RWPE2 (cell line): ENCODE measurements at regions not wholly inside any gene's neighbourhood (a gene's known extent, or its start where the extent isn't known, plus 50 kb on each side); places are given as distances from the start of the nearest gene placed in this dataset.
A peak's percentile ranks its signal among the peaks of the same experiment; 100 is the strongest.

Experiments
- ATAC-seq: fragments of 200-7000 bp; cut with Tn5 transposase; 3 replicates; pipeline ENCODE4 v1.9.1; 2021; ENCODE audit warnings: low read depth
- DNase-seq: peaks from one replicate; pipeline ENCODE4 v3.0.0-alpha.2; 2020; ENCODE audit warnings: low spot score
- H3K27ac ChIP-seq: fragments of 450-650 bp; 2 replicates; pipeline ENCODE4 v1.5.1; 2017; ENCODE audit warnings: mild to moderate bottlenecking; ENCODE audit not compliant: poor library complexity, severe bottlenecking
- H3K27me3 ChIP-seq: fragments of 250-450 bp; sonication (Bioruptor Pico); 2 replicates; pipeline ENCODE4 v1.5.1; 2021; ENCODE audit warnings: mild to moderate bottlenecking, moderate library complexity; ENCODE audit not compliant: insufficient read depth, poor library complexity, severe bottlenecking
- H3K36me3 ChIP-seq: fragments of 250-450 bp; sonication (Bioruptor Pico); 2 replicates; pipeline ENCODE4 v1.5.1; 2020; ENCODE audit warnings: low read depth, mild to moderate bottlenecking, moderate library complexity
- H3K4me1 ChIP-seq: fragments of 250-450 bp; sonication (Bioruptor Pico); 2 replicates; pipeline ENCODE4 v1.5.1; 2021; ENCODE audit warnings: mild to moderate bottlenecking, moderate library complexity; ENCODE audit not compliant: insufficient read depth, poor library complexity, severe bottlenecking
- H3K4me3 ChIP-seq: fragments of 250-450 bp; sonication (Bioruptor Pico); 2 replicates; pipeline ENCODE4 v1.5.1; 2021; ENCODE audit warnings: mild to moderate bottlenecking, moderate library complexity; ENCODE audit not compliant: severe bottlenecking
- H3K9me3 ChIP-seq: fragments of 250-450 bp; sonication (Bioruptor Pico); 2 replicates; pipeline ENCODE4 v1.5.1; 2021; ENCODE audit warnings: mild to moderate bottlenecking, moderate library complexity; ENCODE audit not compliant: severe bottlenecking
- TF ChIP-seq, protein P1 (sequence below): fragments of 450-650 bp; IDR thresholded peaks from one replicate; pipeline ENCODE4 v1.5.1; 2017; ENCODE audit warnings: mild to moderate bottlenecking, moderate library complexity; ENCODE audit not compliant: poor library complexity, severe bottlenecking

DNA sequence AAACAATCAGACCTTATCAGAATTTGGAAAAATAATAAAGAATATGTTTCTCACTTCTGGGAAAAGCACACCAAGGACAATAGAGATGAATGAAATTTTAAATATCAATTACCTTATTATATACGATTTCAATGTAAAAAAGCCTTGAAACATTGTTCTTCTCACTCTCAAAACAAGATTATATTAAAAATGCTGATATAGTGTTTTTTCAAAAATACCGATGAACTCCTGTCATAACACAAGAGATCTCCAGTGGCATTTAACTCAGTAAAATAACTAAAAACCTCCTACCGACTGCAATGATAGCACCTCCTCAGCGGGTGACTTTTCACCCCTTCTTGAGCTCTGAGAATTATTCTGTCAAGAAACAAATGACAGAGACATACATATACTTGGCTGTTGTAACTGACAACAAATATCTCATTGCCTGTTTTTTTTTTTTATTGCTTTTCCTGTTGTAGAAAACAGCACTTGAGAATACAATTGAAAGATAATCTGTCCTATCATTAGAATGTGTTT is 1237.3 kb downstream of the C4orf33 start:
- no peak overlapping the region for H3K27ac ChIP-seq
- no peaks in the 10 kb centered on the region for H3K9me3 ChIP-seq
- ATAC-seq (no peak), DNase-seq (no peak)
- no peaks in the 10 kb centered on the region for H3K36me3 ChIP-seq
- TF ChIP-seq, protein P1, sequence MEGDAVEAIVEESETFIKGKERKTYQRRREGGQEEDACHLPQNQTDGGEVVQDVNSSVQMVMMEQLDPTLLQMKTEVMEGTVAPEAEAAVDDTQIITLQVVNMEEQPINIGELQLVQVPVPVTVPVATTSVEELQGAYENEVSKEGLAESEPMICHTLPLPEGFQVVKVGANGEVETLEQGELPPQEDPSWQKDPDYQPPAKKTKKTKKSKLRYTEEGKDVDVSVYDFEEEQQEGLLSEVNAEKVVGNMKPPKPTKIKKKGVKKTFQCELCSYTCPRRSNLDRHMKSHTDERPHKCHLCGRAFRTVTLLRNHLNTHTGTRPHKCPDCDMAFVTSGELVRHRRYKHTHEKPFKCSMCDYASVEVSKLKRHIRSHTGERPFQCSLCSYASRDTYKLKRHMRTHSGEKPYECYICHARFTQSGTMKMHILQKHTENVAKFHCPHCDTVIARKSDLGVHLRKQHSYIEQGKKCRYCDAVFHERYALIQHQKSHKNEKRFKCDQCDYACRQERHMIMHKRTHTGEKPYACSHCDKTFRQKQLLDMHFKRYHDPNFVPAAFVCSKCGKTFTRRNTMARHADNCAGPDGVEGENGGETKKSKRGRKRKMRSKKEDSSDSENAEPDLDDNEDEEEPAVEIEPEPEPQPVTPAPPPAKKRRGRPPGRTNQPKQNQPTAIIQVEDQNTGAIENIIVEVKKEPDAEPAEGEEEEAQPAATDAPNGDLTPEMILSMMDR, result no peak
- H3K27me3 ChIP-seq, result no peaks in the 10 kb centered on the region
- H3K4me1 ChIP-seq, result no peaks in the 10 kb centered on the region
- H3K4me3 ChIP-seq, result no peak overlapping the region

DNA sequence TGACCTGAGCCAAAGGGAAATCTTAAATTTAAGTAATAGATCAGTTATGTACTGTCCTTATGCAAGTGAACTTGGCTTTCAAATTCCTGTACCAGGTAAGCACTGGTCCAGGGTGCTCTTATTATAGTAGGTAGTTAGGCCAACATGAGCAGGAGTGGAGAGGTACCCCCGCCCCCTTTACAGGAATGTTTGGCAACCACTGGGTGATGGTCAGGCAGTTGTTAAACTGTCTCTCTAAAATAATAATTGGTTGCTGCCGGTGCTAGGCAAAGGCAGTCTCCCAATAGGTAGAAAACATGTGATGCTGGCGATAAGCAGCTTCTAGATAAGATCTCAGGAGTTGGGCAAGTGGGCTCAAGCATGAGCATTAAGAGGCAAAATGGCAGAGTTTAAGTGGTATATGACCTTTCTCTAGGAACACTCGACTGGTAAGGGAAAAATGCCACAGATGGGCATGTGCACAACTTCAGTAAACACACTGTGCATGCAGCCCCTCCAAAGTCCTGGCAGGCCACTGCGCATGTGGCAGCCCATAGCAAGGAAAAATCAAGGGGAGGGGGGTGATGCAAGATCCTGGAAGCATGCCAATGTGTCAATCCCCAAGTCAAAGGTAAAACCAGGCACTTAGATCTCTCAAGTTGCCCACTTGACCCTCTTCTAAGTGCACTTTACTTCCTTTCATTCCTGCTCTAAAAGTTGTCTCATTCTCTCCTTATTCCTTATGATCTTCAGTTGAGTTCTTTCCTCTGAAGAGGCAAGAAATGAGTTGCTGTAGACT is 1239.7 kb downstream of the C4orf33 start:
- TF ChIP-seq, protein P1, result no peak
- ATAC-seq (no peak), DNase-seq (no peak)
- no peaks in the 10 kb centered on the region for H3K4me1 ChIP-seq
- H3K4me3 ChIP-seq, result no peak overlapping the region
- no peaks in the 10 kb centered on the region for H3K36me3 ChIP-seq
- H3K27me3 ChIP-seq, result no peaks in the 10 kb centered on the region
- no peaks in the 10 kb centered on the region for H3K9me3 ChIP-seq
- H3K27ac ChIP-seq, result no peak overlapping the region

- Histone ChIP-seq H3K4me3 (no peak overlapping the region), H3K27me3 (no peaks in the 10 kb centered on the region), H3K4me1 (no peaks in the 10 kb centered on the region), H3K27ac (no peak overlapping the region), H3K36me3 (no peaks in the 10 kb centered on the region), H3K9me3 (no peaks in the 10 kb centered on the region)
- TF ChIP-seq, protein P1, result peak; percentile 81
- DNase-seq (no peak), ATAC-seq (peak; percentile 57; the same call in 2 of the 3 replicates)
Observed at GRCh38 chr4:130336585-130337217, 1240.7 kb downstream of the C4orf33 start.

- H3K27me3 ChIP-seq, result no peaks in the 10 kb centered on the region
- no peaks in the 10 kb centered on the region for H3K36me3 ChIP-seq
- no peaks in the 10 kb centered on the region for H3K4me1 ChIP-seq
- TF ChIP-seq, protein P1, result no peak
- ATAC-seq (no peak), DNase-seq (no peak)
- no peaks in the 10 kb centered on the region for H3K9me3 ChIP-seq
- H3K4me3 ChIP-seq, result no peak overlapping the region
- no peak overlapping the region for H3K27ac ChIP-seq
Observed at GRCh38 chr4:130338851-130339250, 1242.9 kb downstream of the C4orf33 start.
